CD14-positive monocyte (primary cell): ENCODE measurements at regions not wholly inside any gene's neighbourhood (a gene's known extent, or its start where the extent isn't known, plus 50 kb on each side); places are given as distances from the start of the nearest gene placed in this dataset.

ENCODE experiments used
- DNase-seq, 3 donors: peaks; one replicate each; pipeline ENCODE4 v3.0.0-alpha.2; 2011 to 2022
- H2AFZ ChIP-seq: 2 replicates; pipeline ENCODE4 v1.6.0; 2012; ENCODE audit warnings: mild to moderate bottlenecking, low read depth, low read length, inconsistent platforms; ENCODE audit not compliant: insufficient read depth, poor library complexity, severe bottlenecking
- H3K27ac ChIP-seq, 2 donors: 1 replicate in 1 of 2; 2 replicates in 1 of 2; pipeline ENCODE4 v1.5.1; 2012 to 2013; ENCODE audit warnings: low read length in 2 of 2, control low read depth in 1 of 2, inconsistent platforms in 1 of 2, low read depth in 1 of 2, mild to moderate bottlenecking in 1 of 2
- H3K27me3 ChIP-seq, 2 donors: one replicate each; pipeline versions ENCODE4 v1.6.0 to v1.6.1; 2011 to 2013; ENCODE audit warnings: low read length in 2 of 2; ENCODE audit not compliant: control insufficient read depth in 2 of 2, insufficient read depth in 2 of 2
- H3K36me3 ChIP-seq, 2 donors: replicated peaks in 1 of 2; 1 replicate in 1 of 2; 2 replicates in 1 of 2; pipeline versions ENCODE4 v1.5.1 to v1.6.1; 2012 to 2013; ENCODE audit warnings: low read length in 2 of 2, control low read depth in 1 of 2, inconsistent platforms in 1 of 2, mild to moderate bottlenecking in 1 of 2; ENCODE audit not compliant: insufficient read depth in 2 of 2, control insufficient read depth in 1 of 2
- H3K4me1 ChIP-seq, 2 donors: 1 replicate in 1 of 2; 2 replicates in 1 of 2; pipeline versions ENCODE4 v1.5.1 to v1.6.1; 2012 to 2013; ENCODE audit warnings: low read length in 2 of 2, control low read depth in 1 of 2, inconsistent platforms in 1 of 2, mild to moderate bottlenecking in 1 of 2, moderate library complexity in 1 of 2; ENCODE audit not compliant: insufficient read depth in 2 of 2, control insufficient read depth in 1 of 2
- H3K4me2 ChIP-seq: replicated peaks from 2 replicates; pipeline ENCODE3; 2012; ENCODE audit warnings: low read length, moderate library complexity, mild to moderate bottlenecking; ENCODE audit not compliant: poor library complexity, severe bottlenecking; ENCODE audit errors: extremely low read depth
- H3K4me3 ChIP-seq, 3 experiments: fragments of 200-600 bp in 1 of 3; sonication (generic) in 1 of 3; replicated peaks in 1 of 3; 1 replicate in 2 of 3; 2 replicates in 1 of 3; pipeline ENCODE4 v1.5.1; 2011 to 2013; ENCODE audit warnings: low read length in 3 of 3, mild to moderate bottlenecking in 3 of 3, control low read depth in 2 of 3, low read depth in 2 of 3, inconsistent platforms in 1 of 3, moderate library complexity in 1 of 3
- H3K79me2 ChIP-seq: 2 replicates; pipeline ENCODE4 v1.6.0; 2012; ENCODE audit warnings: mild to moderate bottlenecking, control low read depth, inconsistent platforms, low read length, moderate library complexity; ENCODE audit not compliant: insufficient read depth
- H3K9ac ChIP-seq: 2 replicates; pipeline ENCODE4 v1.6.0; 2017; ENCODE audit warnings: low read length, mild to moderate bottlenecking; ENCODE audit not compliant: insufficient read depth, poor library complexity, severe bottlenecking
- H3K9me3 ChIP-seq, 2 donors: replicated peaks in 1 of 2; 1 replicate in 1 of 2; 2 replicates in 1 of 2; pipeline versions ENCODE4 v1.5.1 to v1.6.1; 2012 to 2013; ENCODE audit warnings: low read length in 2 of 2, control low read depth in 1 of 2; ENCODE audit not compliant: control insufficient read depth in 1 of 2, insufficient read depth in 1 of 2
- H4K20me1 ChIP-seq: 2 replicates; pipeline ENCODE4 v1.6.0; 2012; ENCODE audit warnings: mild to moderate bottlenecking, low read length, control low read depth, moderate library complexity; ENCODE audit not compliant: insufficient read depth
- H3K27ac Mint-ChIP-seq, 7 donors: one replicate each; pipeline ENCODE4 v1.8.0; 2020; ENCODE audit warnings: mild to moderate bottlenecking in 7 of 7, mixed read lengths in 7 of 7, moderate library complexity in 6 of 7, inconsistent platforms in 2 of 7
- H3K27me3 Mint-ChIP-seq, 3 donors: one replicate each; pipeline ENCODE4 v1.8.0; 2021 to 2022; ENCODE audit warnings: low read depth in 3 of 3, mild to moderate bottlenecking in 3 of 3, mixed read lengths in 3 of 3, moderate library complexity in 3 of 3, inconsistent platforms in 1 of 3
- H3K36me3 Mint-ChIP-seq, 2 donors: one replicate each; pipeline ENCODE4 v1.8.0; 2020; ENCODE audit warnings: mixed read lengths in 2 of 2, inconsistent platforms in 1 of 2, mild to moderate bottlenecking in 1 of 2
- H3K4me1 Mint-ChIP-seq: one replicate; pipeline ENCODE4 v1.8.0; 2020; ENCODE audit warnings: mild to moderate bottlenecking, mixed read lengths
- H3K4me3 Mint-ChIP-seq, 2 donors: one replicate each; pipeline ENCODE4 v1.8.0; 2020; ENCODE audit warnings: mild to moderate bottlenecking in 2 of 2, mixed read lengths in 2 of 2, moderate library complexity in 1 of 2
- H3K9me3 Mint-ChIP-seq, 7 donors: one replicate each; pipeline ENCODE4 v1.8.0; 2020 to 2022; ENCODE audit warnings: mixed read lengths in 7 of 7, mild to moderate bottlenecking in 6 of 7, moderate library complexity in 6 of 7, inconsistent platforms in 2 of 7
- WGBS: methylation state at CpG from one replicate; pipeline ENCODE4 v1.1.5; 2013; ENCODE audit warnings: missing lambda C conversion rate; ENCODE audit not compliant: insufficient coverage; 5-methylcytosine and 5-hydroxymethylcytosine counted together
- intact Hi-C, 2 donors: fragments of 100-400 bp; cut with micrococcal nuclease; formaldehyde crosslinking; loops; one replicate each; pipeline versions ENCODE4 v1.15.0 to v1.15.1; 2023
- TF ChIP-seq, protein P1 (sequence below): fragments of 200-600 bp; IDR thresholded peaks from one replicate; pipeline ENCODE4 v1.8.0; 2022; ENCODE audit warnings: antibody characterized with exemption, mild to moderate bottlenecking

- Histone ChIP-seq H3K4me2 (no peak overlapping the region), H3K9me3 (peaks cover 8 to 20% of the 10 kb centered on the region in 2 donors), H4K20me1 (no peaks in the 10 kb centered on the region), H3K36me3 (no peaks in the 10 kb centered on the region), H3K9ac (no peak overlapping the region), H3K27me3 (no peaks in the 10 kb centered on the region), H3K79me2 (no peaks in the 10 kb centered on the region), H2AFZ (no peak overlapping the region), H3K4me1 (peaks cover 7% of the 10 kb centered on the region in 2 donors), H3K27ac (no peak overlapping the region), H3K4me3 (no peak overlapping the region)
- TF ChIP-seq, protein P1, sequence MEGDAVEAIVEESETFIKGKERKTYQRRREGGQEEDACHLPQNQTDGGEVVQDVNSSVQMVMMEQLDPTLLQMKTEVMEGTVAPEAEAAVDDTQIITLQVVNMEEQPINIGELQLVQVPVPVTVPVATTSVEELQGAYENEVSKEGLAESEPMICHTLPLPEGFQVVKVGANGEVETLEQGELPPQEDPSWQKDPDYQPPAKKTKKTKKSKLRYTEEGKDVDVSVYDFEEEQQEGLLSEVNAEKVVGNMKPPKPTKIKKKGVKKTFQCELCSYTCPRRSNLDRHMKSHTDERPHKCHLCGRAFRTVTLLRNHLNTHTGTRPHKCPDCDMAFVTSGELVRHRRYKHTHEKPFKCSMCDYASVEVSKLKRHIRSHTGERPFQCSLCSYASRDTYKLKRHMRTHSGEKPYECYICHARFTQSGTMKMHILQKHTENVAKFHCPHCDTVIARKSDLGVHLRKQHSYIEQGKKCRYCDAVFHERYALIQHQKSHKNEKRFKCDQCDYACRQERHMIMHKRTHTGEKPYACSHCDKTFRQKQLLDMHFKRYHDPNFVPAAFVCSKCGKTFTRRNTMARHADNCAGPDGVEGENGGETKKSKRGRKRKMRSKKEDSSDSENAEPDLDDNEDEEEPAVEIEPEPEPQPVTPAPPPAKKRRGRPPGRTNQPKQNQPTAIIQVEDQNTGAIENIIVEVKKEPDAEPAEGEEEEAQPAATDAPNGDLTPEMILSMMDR, result no peak
- Mint-ChIP-seq H3K4me1 (peaks cover 14% of the 10 kb centered on the region), H3K36me3 (no peaks in the 10 kb centered on the region), H3K27me3 (peaks cover 0 to 18% (median 4%) of the 10 kb centered on the region in 3 donors), H3K4me3 (no peak overlapping the region), H3K9me3 (peaks cover 13 to 37% (median 26%) of the 10 kb centered on the region in 7 donors), H3K27ac (no peak overlapping the region)
- intact Hi-C loops, result loop anchor here in 1 of 2 donors (10.0 kb wide), 1 partner anchor 693 kb away; no protein-coding TSS in a partner anchor
- no peak for DNase-seq
- no CpG with 5 or more reads among the region's 3 CpGs for WGBS
Observed at GRCh38 chr9:87327575-87328125, 170.0 kb upstream of the DAPK1 start.

DNA sequence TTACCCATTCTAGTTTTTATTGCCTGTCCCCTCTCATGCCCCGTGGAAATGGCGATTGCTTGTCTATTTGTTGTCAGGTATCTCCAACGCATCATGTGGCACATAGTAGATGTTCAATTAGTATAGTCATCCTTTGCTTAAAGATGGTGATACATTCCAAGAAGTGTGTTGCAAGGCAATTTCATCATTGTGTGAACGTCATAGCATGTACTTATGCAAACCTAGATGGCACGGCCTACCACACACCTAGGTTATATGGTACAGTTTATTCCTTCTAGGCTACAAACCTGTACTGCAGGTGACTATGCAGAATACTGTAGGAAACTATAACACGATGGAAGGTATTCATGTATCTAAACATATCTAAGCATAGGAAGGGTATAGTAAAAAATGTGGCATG, 163.9 kb upstream of the DAPK1 start:
- Mint-ChIP-seq H3K36me3 (peaks cover 0 to 5% of the 10 kb centered on the region in 2 donors), H3K4me3 (no peak overlapping the region), H3K27me3 (peaks cover 15 to 28% (median 25%) of the 10 kb centered on the region in 3 donors), H3K4me1 (peaks cover 12% of the 10 kb centered on the region), H3K27ac (no peak overlapping the region), H3K9me3 (peaks cover 8 to 39% (median 20%) of the 10 kb centered on the region in 7 donors)
- Histone ChIP-seq H3K27me3 (peaks cover 18 to 20% of the 10 kb centered on the region in 2 donors), H3K9ac (no peak overlapping the region), H3K36me3 (no peaks in the 10 kb centered on the region), H3K79me2 (no peaks in the 10 kb centered on the region), H3K4me3 (no peak overlapping the region), H3K27ac (no peak overlapping the region), H2AFZ (no peak overlapping the region), H3K4me2 (no peak overlapping the region), H3K9me3 (peaks cover 5 to 20% of the 10 kb centered on the region in 2 donors), H3K4me1 (peaks cover 6 to 7% of the 10 kb centered on the region in 2 donors), H4K20me1 (no peaks in the 10 kb centered on the region)
- TF ChIP-seq, protein P1, result no peak
- intact Hi-C loops, result loop anchor here in 1 of 2 donors (2.0 to 10.0 kb wide), 3 partner anchors 161 to 329 kb away; partner anchors contain the start of gene DAPK1
- DNase-seq, result no peak
- 96% methylated on average over 3 of the region's 6 CpGs for WGBS
